ENCODE measurements at regions not wholly inside any gene's neighbourhood (a gene's known extent, or its start where the extent isn't known, plus 50 kb on each side); places are given as distances from the start of the nearest gene placed in this dataset.
"Not testable (repeated sequence)": the region's sequence is repeated elsewhere in the genome, so short reads cannot be mapped to it uniquely, and the experiment has no call there.

DNA sequence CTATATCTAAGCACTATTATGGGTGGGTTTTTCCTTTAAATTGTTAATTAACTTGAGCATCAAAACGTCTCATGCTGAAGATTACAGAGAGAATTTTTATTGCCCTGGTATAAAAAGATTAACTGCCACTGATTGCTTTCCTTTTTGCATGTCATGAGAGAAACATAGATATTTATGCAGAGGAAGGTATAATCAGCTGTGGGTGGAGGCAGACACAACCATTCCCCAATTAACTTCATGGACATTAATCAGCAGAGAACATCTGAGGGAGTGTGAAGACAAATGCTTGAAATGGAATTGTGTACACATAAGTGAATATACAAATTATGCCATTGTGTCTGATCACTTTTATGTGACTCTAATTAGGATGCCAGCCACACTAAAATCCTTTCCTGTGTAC, 115.2 kb upstream of the CPHXL start:
- DNase-seq = no peak

DNA sequence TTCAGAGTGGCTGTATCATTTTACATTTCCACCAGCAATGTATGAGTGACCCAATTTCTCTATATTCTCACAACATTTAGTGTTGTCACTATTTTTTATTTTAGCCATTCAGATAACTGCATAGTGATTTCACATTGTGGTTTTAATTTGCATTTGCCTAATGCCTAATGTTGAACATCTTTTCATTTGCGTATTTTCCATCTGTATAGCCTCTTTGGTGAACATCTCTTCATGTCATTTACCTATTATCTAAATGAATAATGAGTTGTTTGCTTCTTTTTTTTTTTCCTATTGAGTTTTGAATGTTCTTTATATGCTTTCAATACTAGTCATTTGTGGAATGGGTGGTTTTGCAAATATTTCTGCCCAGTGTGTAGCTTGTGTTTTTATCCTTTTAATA, 120.9 kb upstream of the CPHXL start:
- DNase-seq = no peak

DNA sequence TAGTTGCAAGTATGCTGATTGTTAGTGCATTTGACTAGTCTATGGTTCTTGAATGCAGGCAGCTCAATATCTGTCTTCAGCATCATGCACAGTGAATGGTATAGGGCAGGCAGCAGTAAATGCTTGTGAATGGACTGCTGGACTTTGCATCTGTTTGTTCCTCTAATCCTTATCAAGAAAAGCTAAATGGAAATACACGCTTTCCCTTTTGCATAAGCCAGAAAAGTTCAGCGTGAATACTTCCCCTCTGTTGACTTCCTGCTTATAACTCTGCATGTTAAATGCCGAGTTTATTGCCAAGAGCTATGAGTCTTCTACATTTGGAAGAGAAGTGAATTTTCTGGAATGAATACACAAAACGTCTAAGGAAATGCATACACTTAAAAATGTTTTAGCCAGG, 127.9 kb upstream of the CPHXL start:
- no peak for DNase-seq

DNA sequence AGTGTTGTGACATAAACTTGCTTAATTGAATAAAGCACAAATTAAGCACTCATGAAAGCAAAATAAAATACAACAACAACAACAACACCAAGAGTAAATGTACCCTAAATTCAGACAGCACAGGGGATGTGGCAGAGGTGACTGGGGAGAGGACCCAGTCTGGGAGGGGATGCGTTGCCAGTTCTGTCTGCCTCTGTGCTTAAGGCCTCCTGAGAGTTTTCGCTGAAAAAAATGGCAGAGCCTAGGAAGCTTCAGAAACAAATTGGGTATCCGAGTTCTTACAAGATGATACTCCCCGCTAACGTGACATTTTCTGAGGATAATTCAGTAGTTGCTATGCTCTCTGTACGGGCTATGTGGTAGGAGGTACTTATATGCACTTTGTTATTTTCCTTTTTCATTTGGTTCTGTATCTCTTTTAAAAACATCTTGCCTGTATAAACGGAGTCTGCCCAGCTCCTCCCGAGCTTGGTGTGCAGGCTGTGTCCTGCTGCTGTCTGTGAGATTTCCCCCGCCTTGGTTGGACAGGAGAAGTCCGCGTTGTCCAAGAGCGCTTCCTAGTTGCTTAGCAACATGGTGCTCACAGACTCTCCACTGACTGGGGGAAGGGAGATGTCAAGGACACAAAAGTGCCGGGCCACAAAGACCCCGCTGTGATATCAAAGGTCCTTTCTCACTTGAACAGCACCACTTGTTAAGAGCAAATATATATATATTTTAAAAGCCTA, 134.2 kb upstream of the CPHXL start:
- peak; percentile 88 for DNase-seq

DNA sequence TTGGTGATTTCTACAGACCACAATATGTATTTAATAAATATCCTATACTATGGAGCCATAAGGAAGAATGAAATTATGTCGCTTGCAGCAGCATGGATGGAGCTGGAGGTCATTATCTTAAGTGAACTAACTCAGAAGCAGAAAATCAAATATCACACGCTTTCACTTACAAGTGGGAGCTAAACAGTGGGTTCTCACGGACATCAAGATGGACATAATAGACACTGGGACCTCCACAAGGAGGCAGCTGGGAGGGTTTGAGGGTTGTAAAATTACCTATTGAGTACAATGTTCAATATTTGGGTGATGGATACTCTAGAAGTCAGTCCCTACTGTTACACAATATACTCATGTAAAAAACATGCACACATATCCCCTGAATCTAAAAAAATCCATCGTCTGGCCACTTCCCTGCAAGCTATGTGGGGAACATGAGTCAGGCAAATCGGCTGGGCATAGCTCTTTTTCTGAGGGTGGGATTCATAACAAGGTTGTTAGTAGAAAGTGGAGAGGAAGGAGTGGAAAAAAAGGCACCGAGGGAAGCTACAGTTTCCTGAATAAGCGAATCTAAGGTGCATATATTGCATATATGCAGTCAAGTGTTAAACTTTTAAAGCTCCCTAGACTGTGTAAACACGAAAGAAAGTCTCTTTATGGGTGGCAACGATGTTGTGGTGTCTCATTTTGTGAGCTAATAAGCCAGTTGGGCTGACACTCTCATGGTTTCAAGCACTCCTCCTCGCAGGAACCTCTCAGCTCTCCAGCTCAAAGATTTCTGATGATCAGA, 135.2 kb upstream of the CPHXL start:
- DNase-seq = peak; percentile 61

DNA sequence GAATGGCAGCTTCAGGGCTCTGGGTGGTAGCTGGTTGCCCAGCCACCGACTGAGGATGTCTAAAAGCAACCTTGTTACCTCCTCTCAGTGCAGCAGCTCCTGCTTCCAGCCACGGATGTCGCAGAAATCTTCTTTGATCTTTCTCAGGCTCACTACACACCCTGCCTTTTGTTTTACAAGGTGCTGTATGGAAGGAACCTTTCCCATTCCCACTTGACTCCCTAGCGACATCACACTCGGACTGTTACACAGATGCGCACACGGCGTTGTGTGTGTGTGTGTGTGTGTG, 135.8 kb upstream of the CPHXL start:
- DNase-seq = peak; percentile 48

DNA sequence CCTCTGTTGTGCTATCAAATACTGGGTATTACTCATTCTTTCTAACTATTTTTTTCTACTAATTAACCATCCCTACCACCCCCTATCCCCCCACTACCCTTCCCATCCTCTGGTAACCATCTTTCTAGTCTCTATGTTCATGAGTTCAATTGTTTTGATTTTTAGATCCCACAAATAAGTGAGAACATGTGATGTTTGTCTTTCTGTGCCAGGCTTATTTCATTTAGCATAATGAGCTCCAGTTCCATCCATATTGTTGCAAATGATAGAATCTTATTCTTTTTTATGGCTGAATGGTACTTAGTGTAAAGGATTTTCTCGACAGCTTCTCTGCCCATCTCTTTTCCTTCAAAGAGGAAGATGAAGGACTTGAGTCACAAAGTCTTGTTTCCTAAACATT, 138.0 kb upstream of the CPHXL start:
- no peak for DNase-seq

DNA sequence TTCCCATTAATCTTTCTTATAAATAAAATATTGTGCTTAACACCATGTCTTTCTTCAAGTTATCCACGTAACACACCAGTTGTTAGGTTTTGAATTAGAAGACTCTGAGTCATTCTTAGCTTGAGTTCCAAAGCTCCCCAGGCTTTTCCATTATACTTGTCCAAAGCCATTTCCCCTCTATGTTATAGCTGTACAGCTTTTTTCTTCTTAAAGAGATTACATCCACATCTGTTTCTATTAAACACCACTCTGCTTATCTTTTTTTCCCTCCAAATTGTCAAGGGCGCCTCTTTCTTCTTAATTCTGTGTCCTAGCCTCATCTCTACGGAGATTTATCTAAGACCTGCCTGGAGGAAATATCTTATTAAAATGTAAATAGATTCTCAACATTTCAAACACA, 139.4 kb upstream of the CPHXL start:
- DNase-seq = no peak

DNA sequence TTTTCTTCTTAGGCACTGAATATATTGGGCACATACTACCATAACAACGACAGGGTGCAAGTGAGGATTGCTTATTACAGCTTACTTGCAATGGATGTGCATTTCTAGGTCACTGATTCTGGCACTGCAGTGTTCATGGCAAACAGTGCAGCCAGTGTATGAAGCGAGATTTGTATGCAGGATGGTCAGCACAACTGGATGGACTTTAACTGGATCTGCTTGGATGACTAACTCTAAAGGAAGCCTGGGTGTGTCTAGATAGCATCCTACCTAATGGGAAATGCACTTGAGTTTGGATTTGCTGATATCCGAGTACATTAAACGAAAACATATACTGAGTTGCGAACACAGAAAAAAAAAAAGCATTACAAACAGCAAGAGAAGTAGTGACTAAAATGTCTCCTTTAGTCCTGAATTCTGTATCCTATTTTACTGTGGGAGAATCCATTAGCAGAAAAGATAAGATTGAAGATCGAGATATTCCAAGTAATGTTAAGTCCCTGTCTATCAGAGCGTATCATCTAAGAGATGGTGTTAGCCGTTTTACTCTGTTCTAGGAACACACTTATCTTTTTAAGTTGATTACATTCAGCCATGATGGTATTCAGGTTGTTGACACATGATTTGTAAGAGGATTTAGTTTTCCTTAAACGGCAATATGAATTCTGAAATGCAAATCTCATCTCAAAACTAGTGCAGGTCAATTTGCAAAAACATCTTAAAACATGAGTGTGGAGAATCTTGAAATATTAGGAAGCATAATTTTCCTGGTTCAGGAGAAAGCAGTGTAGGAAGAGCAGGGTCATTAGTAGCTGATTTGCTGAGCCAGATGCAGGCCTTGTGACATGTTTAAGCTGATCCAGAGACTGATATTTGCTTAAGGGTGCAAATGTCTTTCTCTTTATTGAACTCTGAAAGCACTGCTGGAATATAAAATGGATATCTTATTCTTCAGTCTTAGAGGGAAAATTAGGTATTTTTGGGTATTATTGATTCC, 142.6 kb upstream of the CPHXL start:
- no peak for DNase-seq

DNA sequence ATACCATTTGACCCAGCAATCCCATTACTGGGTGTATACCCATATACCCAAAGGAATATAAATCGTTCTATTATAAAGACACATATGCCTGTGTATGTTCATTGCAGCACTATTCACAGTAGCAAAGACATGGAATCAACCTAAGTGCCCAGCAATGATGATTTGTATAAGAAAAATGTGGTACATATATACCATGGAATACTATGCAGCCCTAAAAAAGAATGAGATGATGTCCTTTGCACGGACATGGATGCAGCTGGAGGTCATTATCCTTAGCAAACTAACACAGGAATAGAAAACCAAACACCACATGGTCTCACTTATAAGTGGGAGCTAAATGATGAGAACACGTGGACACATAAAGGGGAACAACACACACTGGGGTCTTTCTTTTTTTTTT, 155.0 kb upstream of the CPHXL start:
- DNase-seq = not testable (repeated sequence)

DNA sequence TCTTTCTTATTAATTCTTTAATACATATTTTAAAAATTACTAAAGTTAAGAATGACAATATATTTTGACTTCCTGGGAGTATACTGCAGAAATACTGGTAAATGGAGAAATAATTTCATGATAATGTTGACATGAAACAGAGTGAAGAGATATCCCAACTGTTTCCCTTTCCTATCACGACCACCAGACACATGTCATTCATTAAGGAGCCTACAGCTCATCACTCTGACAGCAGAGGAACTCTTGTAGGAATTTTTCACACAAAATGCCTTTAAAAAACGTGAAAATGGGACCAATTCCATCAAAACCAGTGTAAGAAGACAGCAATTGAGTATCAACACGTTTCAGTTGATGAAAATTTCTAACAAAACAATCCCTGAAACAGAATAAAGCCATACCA, 172.9 kb upstream of the CPHXL start:
- no peak for DNase-seq

DNA sequence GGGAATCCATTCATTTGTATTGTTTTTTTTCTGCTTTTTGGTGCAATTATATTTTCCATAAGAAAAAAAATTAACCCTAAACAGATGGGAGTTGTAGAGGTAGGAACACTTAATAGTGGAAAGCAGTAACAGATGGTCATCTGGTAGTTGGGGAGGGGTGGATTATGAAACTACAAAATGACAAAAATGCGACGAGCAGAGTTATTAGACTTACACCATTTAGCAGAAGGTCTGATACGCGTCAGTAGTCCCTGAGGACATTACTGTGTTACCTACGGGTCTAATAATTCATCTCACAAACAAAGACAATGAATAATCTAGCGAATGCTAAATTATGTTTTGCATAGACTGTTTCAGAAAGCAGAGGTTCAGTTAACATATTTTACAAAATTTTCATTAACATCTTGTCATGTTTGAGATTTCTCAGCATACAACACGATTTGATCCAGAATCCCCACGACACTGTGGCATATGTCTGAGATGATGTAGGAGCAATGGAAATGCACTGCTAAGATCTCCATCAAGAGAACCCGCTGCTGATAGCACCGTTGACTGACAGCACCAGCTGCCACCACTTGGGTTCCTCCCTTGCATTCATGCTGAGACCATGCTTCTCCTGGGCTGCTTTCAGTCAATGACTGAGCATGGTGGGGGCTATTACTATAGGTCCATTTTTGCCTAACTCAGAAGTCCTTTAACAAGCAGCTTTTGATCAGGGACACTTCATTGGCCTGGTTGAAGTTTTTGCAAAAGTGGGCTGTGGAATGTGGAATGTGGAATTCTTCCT, 182.2 kb upstream of the CPHXL start:
- no peak for DNase-seq

DNA sequence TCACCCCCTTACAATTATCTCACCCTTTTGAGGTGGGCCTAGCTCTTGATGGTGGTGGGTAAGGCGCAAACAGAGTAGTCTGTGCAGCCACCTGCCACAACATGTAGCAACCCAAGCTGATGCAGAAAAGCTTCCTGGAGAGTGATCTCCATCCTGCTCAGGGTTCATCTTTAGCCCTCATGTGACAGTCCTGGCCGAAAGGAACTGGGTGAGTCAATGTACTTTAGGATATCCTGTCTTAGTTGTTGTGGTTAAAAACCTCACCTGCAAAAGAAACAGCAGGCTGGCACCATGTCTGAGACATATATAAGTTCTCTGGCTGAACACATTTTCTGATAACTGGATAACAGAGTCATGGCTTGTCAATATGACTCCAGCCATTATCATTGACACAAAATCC, 183.5 kb upstream of the CPHXL start:
- DNase-seq = no peak

DNA sequence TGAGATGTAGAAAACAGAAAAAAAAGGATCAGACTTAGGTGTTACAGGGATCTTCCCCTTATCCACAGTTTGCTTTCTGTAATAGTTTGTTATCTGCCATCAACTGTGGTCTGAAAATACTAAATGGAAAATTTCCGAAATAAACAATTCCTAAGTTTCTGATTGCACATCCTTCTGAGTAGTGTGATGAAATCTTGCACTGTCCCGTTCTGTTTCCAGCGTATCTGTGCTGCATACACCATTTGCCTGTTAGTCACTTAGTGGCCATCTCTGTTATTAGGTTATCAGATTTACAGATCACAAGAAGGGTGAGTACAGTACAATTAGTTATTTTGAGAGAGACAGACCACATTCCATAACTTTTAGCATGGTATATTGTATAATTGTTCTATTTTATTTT, 185.6 kb upstream of the CPHXL start:
- no peak for DNase-seq

DNA sequence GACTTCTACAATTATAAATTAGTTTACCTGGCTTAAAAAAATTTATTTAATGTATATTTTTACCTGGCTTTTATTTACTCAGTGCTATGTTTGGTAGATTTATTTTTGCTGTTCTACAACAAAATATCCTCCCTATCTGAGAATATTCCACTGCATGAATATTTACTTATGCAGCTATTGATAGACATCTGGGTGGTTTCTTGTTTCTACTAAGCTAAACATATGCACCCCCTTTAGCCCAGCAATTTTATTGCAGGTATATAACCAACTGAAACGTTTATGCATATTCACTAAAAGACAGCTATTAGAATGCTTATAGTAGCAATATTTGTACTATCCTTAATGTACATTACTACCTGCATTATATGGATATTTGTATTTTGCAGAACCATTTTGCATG, 187.7 kb upstream of the CPHXL start:
- DNase-seq = no peak

DNA sequence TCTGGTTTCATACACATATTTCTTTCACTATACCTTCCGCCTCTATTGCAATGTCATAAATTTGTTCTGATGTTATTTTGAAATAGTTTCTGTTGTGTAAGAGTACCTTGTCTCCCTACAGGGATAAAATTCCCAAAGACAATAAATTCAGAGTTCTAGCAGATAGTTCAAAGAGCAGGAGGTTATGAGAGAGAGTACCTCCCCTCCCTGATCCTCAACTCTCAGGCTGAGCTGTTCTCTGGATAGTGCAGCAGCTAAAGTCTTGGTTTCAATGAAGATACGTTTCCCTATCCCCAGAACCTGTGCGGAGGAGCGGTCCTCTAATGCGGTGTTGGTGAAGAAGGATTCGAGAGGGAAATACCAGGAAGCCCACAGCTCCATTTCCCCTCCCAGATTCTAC, 190.2 kb upstream of the CPHXL start:
- no peak for DNase-seq

DNA sequence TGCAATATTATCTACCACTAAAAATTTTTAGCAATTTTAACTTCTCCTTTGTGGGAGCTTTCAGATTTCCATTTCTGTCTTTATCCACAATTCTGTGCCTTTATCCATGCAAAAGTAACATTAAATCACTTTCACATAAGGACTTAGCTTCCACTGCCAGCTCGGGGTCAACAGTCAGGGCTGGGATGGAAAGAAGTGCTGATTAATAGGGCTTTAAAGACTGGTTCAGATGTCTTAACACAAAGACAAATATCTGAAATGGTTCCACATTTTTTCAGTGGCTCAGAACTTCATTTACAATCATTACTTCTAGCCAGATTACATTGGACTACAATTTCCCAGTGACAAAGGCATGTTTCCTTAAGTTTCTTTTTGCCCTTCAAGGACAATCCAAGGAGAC, 191.8 kb upstream of the CPHXL start:
- DNase-seq = no peak

DNA sequence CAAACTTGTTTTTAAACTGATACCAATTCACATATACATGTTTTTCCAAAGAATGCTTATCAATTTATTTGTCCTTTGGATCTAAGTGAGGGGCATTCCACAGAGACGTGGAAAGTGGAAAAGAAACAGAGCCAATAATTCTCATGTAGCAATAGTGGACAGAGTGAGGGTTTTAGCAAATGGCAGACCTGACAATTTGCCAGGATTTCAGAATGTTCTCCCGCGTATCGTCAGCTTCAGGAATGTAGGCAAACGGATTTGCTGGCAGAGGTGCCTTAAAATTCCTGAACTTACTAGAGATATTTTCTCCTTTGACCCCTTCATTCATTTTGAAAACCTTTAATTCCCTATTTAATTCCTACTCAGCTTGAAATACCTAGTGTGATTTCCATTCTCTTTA, 193.4 kb upstream of the CPHXL start:
- no peak for DNase-seq

DNA sequence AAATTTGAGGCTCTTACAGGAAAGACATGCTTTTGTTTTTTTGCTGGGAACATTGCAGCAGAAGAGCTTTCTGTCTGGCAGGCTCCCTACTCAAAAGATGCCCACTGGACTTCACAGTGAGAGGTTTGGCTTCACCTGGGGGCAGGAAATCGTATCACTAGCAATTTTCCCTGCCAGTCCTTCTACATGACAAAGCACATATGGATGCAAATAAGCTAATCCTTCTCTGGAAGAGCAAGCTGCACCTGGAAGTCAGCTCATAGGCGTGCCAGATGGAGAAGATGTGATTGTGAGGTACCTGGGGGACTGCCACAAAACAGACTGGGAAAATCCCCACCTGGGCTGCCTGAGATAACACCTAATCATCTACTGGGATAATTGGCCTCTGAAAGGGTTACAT, 195.0 kb upstream of the CPHXL start:
- no peak for DNase-seq

DNA sequence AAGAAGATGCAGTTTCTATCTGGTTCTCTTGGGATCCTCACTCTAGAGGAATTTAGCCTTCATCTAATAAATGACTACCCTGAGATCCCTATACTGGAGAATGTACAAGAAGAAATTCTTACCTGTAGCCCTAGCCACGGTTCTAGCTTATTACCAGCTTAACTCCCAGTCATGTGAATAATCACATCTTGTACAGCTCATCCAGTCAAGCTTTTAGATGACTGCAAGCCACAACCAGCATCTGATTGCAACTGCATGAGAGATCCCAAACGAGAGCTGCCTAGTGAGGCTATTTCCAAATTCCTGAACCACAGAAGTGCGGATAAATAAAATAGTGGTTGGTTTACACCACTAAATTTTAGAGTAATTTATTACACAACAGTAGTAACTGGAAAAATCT, 196.0 kb upstream of the CPHXL start:
- no peak for DNase-seq

DNA sequence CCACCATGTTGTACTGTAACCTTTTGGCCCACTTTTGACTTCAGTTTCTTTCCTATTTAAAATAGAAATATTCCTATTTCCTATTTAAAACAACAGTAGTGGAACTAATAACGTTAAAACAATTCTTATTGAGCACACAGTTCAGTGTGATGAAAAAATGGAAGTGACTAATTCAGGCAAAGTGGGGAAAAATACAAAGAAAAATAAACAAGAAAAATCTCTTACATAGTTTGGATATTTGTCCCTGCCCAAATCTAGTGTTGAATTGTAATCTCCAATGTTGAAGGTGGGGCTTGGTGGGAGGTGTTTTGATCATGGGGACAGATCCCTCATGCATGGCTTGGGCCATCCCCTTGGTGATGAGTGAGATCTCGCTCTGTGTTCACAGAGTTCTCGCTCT, 198.1 kb upstream of the CPHXL start:
- DNase-seq = no peak

DNA sequence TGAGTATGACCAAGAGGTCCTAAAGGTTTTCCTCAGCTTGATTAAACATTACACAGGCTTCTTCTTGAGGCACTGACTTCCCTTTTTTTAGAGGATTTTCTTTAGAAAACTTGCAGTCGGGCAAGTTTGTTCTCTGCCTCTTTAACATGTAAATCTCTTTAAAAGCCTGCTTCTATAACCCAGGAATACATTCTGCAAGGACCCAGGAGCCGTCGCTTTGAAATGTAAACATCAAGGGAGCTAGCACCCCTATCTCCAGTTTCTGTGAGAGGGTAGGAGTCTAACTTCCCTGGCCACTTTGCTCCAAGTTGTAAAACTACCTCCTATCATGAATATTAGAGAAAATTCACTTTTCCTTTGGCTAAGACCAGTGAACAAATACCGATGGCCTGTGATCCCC, 201.5 kb upstream of the CPHXL start:
- no peak for DNase-seq

DNA sequence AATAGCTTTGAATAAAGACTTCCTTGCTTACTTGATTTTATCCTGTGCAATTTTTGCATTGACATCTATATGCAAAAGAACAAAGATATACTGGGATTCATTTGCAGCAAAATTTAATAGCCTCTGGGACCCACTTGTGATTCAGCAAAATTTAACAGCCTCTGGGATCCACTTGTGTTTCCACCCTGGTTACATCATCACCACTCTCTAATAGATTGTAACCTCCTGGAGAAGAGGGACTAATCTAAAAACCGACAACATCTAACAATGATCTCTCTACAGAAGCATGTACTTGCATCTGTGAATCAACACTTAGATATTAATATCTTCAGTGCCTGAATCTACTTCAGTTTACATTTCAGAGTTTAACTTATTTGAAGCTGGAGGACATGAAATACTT, 202.0 kb upstream of the CPHXL start:
- no peak for DNase-seq
